ENCODE measurements at regions not wholly inside any gene's neighbourhood (a gene's known extent, or its start where the extent isn't known, plus 50 kb on each side); places are given as distances from the start of the nearest gene placed in this dataset.

- TF ChIP-seq, protein P1, sequence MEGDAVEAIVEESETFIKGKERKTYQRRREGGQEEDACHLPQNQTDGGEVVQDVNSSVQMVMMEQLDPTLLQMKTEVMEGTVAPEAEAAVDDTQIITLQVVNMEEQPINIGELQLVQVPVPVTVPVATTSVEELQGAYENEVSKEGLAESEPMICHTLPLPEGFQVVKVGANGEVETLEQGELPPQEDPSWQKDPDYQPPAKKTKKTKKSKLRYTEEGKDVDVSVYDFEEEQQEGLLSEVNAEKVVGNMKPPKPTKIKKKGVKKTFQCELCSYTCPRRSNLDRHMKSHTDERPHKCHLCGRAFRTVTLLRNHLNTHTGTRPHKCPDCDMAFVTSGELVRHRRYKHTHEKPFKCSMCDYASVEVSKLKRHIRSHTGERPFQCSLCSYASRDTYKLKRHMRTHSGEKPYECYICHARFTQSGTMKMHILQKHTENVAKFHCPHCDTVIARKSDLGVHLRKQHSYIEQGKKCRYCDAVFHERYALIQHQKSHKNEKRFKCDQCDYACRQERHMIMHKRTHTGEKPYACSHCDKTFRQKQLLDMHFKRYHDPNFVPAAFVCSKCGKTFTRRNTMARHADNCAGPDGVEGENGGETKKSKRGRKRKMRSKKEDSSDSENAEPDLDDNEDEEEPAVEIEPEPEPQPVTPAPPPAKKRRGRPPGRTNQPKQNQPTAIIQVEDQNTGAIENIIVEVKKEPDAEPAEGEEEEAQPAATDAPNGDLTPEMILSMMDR (IDR thresholded peaks at IDR 0.05) = no peak
- no peak for TF ChIP-seq POLR2A (IDR thresholded peaks at IDR 0.05)
- TF ChIP-seq POLR2AphosphoS5 (IDR thresholded peaks at IDR 0.05) = no peak
These were observed 270.5 kb downstream of the FOXL1 start for GRCh38 chr16:86848821-86849220.
